ENCODE measurements at regions not wholly inside any gene's neighbourhood (a gene's known extent, or its start where the extent isn't known, plus 50 kb on each side); places are given as distances from the start of the nearest gene placed in this dataset.

- DNase-seq (ENCODE audit: low spot score) = no peak
Measured at GRCh38 chr4:30314001-30314400, 406.2 kb upstream of the PCDH7 start.

GRCh38 chr4:30330894-30331652 is 389.1 kb upstream of the PCDH7 start:
- no peak for DNase-seq (ENCODE audit: low spot score)

GRCh38 chr4:30341731-30342130 is 378.4 kb upstream of the PCDH7 start:
- no peak for DNase-seq (ENCODE audit: low spot score)

GRCh38 chr4:30350288-30350687 is 369.9 kb upstream of the PCDH7 start:
- no peak for DNase-seq (ENCODE audit: low spot score)

GRCh38 chr4:30354605-30355004 is 365.6 kb upstream of the PCDH7 start:
- no peak for DNase-seq (ENCODE audit: low spot score)

- no peak for DNase-seq (ENCODE audit: low spot score)
Measured at GRCh38 chr4:30362436-30362835, 357.7 kb upstream of the PCDH7 start.

GRCh38 chr4:30370105-30370504 is 350.1 kb upstream of the PCDH7 start:
- DNase-seq (ENCODE audit: low spot score) = no peak

GRCh38 chr4:30380404-30380998 is 339.7 kb upstream of the PCDH7 start:
- peak; percentile 6 for DNase-seq (ENCODE audit: low spot score)

GRCh38 chr4:30385650-30386049 is 334.5 kb upstream of the PCDH7 start:
- DNase-seq (ENCODE audit: low spot score) = no peak

GRCh38 chr4:30386266-30386895 is 333.8 kb upstream of the PCDH7 start:
- no peak for DNase-seq (ENCODE audit: low spot score)

- no peak for DNase-seq (ENCODE audit: low spot score)
Measured at GRCh38 chr4:30395902-30396301, 324.3 kb upstream of the PCDH7 start.

- no peak for DNase-seq (ENCODE audit: low spot score)
Measured at GRCh38 chr4:30396772-30397475, 323.2 kb upstream of the PCDH7 start.

- DNase-seq (ENCODE audit: low spot score) = no peak
Measured at GRCh38 chr4:30399476-30399875, 320.7 kb upstream of the PCDH7 start.

GRCh38 chr4:30402276-30402675 is 317.9 kb upstream of the PCDH7 start:
- DNase-seq (ENCODE audit: low spot score) = no peak

GRCh38 chr4:30413915-30414314 is 306.3 kb upstream of the PCDH7 start:
- no peak for DNase-seq (ENCODE audit: low spot score)

- DNase-seq (ENCODE audit: low spot score) = no peak
Measured at GRCh38 chr4:30416547-30416946, 303.6 kb upstream of the PCDH7 start.

GRCh38 chr4:30427932-30428331 is 292.2 kb upstream of the PCDH7 start:
- DNase-seq (ENCODE audit: low spot score) = no peak

- DNase-seq (ENCODE audit: low spot score) = no peak
Measured at GRCh38 chr4:30429813-30430761, 290.1 kb upstream of the PCDH7 start.

- no peak for DNase-seq (ENCODE audit: low spot score)
Measured at GRCh38 chr4:30434656-30435055, 285.5 kb upstream of the PCDH7 start.

GRCh38 chr4:30436394-30436793 is 283.8 kb upstream of the PCDH7 start:
- no peak for DNase-seq (ENCODE audit: low spot score)

GRCh38 chr4:30437316-30437715 is 282.9 kb upstream of the PCDH7 start:
- DNase-seq (ENCODE audit: low spot score) = no peak

- DNase-seq (ENCODE audit: low spot score) = no peak
Measured at GRCh38 chr4:30443289-30443688, 276.9 kb upstream of the PCDH7 start.
